Pancreas (tissue), 10 donors: ENCODE measurements at regions not wholly inside any gene's neighbourhood (a gene's known extent, or its start where the extent isn't known, plus 50 kb on each side); places are given as distances from the start of the nearest gene placed in this dataset.

Source experiments
- ATAC-seq, 4 donors: fragments of 200-7000 bp; cut with Tn5 transposase; one replicate each; pipeline versions ENCODE4 v1.8.0 to v1.9.1; 2020; ENCODE audit warnings: mild to moderate bottlenecking in 4 of 4, moderate library complexity in 4 of 4
- DNase-seq, 6 donors: peaks; one replicate each; pipeline ENCODE4 v3.0.0-alpha.2; 2020
- FAIRE-seq: peaks from 2 replicates; lab custom pipeline; 2012; peaks lifted over from hg19 to GRCh38; lab: Jason Lieb, UNC
- H3K27ac ChIP-seq, 4 donors: fragments of 200-600 bp; sonication (generic); 1 replicate in 3 of 4; 2 replicates in 1 of 4; pipeline versions ENCODE4 v1.5.0 to v1.8.0; 2020
- H3K27me3 ChIP-seq, 4 donors: fragments of 200-600 bp; one replicate each; pipeline ENCODE4 v1.8.0; 2021
- H3K36me3 ChIP-seq, 3 donors: fragments of 200-600 bp; sonication (generic) in 1 of 3; one replicate each; pipeline versions ENCODE4 v1.5.0 to v1.8.0; 2020 to 2021
- H3K4me1 ChIP-seq, 3 donors: fragments of 200-600 bp; one replicate each; pipeline ENCODE4 v1.8.0; 2021
- H3K4me3 ChIP-seq, 4 donors: fragments of 200-600 bp; sonication (generic) in 2 of 4; one replicate each; pipeline versions ENCODE4 v1.5.0 to v1.8.0; 2020 to 2021
- H3K9me3 ChIP-seq, 4 donors: fragments of 200-600 bp; one replicate each; pipeline ENCODE4 v1.8.0; 2021
- CTCF ChIP-seq, 4 donors: fragments of 200-600 bp; sonication (generic) in 3 of 4; IDR thresholded peaks; one replicate each; pipeline versions ENCODE4 v1.5.0 to v1.8.0; 2021; ENCODE audit warnings: antibody characterized with exemption in 4 of 4
- WGBS, 2 donors: extraction: QIAGEN DNeasy Blood & Tissue Kit; methylation state at CpG; one replicate each; pipeline ENCODE4 v1.1.7; 2013; 5-methylcytosine and 5-hydroxymethylcytosine counted together
- intact Hi-C, 3 donors: fragments of 100-400 bp; cut with DNase I; formaldehyde crosslinking; loops; one replicate each; pipeline versions ENCODE4 v1.11.1 to v1.14.2; 2022
- donor health status: healthy with polysubstance abuse.
- donor health status: DM: no; HTN: no; CAD: no; lungs with moderate emphysema.
- donor health status: DM: no; HTN: no; CAD: no.
- donor health status: control.
- donor health status: control.
- donor health status: Bipolar disorder and iron deficiency.
- donor health status: DM: yes; HTN: yes; CAD: no.
- donor health status: DM: no; HTN: no; CAD: no.
- donor health status: DM: no; HTN: no; CAD: no.
- donor health status: DM: yes; HTN: yes; CAD: no.

- Histone ChIP-seq H3K27me3 (no peaks in the 10 kb centered on the region), H3K4me3 (no peak overlapping the region), H3K27ac (no peak overlapping the region), H3K9me3 (no peaks in the 10 kb centered on the region), H3K36me3 (no peaks in the 10 kb centered on the region), H3K4me1 (no peaks in the 10 kb centered on the region)
- TF ChIP-seq CTCF (IDR thresholded peaks at IDR 0.05) = no peak
- ATAC-seq = no peak
- no peak for DNase-seq
- WGBS, 2 donors = 68 to 87% methylated on average over 2 of the region's 2 CpGs
- intact Hi-C loops = no loop called here
- FAIRE-seq = no peak
These were observed 1666.7 kb downstream of the EFNB2 start for GRCh38 chr13:104868806-104869205.

- no peak for TF ChIP-seq CTCF (IDR thresholded peaks at IDR 0.05)
- Histone ChIP-seq H3K9me3 (no peaks in the 10 kb centered on the region), H3K4me1 (no peaks in the 10 kb centered on the region), H3K4me3 (no peak overlapping the region), H3K36me3 (no peaks in the 10 kb centered on the region), H3K27ac (no peak overlapping the region), H3K27me3 (no peaks in the 10 kb centered on the region)
- intact Hi-C loops = no loop called here
- ATAC-seq (no peak), FAIRE-seq (no peak), DNase-seq (no peak)
- WGBS, 2 donors = 67 to 76% methylated on average over 1 of the region's 1 CpG
These were observed 1679.9 kb downstream of the EFNB2 start for GRCh38 chr13:104855581-104855980.

DNA sequence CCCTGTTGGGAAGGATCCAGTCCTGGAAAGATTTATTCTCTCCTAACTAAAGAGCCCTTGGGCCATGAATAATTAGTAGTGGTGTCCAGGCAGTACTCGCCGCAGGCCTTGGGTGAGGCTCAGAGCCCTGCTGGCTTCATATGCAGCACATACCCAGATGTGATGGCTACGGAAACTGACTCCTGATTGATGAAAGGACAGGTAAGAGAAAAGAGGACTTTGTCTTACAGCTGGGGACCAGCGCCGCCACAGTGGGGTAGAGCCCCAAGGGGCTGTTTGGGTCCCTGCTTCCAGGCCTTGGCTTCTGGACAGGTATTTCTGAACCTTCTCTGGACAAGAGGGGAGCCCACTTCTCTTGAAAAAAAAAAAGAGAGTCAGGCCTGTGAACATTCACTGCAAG, 1680.8 kb downstream of the EFNB2 start:
- 90 to 96% methylated on average over 5 of the region's 5 CpGs for WGBS, 2 donors
- Histone ChIP-seq H3K27me3 (no peaks in the 10 kb centered on the region), H3K36me3 (no peaks in the 10 kb centered on the region), H3K9me3 (no peaks in the 10 kb centered on the region), H3K27ac (no peak overlapping the region), H3K4me3 (no peak overlapping the region), H3K4me1 (no peaks in the 10 kb centered on the region)
- no peak for TF ChIP-seq CTCF (IDR thresholded peaks at IDR 0.05)
- FAIRE-seq (no peak), ATAC-seq (no peak), DNase-seq (no peak)
- intact Hi-C loops = no loop called here

DNA sequence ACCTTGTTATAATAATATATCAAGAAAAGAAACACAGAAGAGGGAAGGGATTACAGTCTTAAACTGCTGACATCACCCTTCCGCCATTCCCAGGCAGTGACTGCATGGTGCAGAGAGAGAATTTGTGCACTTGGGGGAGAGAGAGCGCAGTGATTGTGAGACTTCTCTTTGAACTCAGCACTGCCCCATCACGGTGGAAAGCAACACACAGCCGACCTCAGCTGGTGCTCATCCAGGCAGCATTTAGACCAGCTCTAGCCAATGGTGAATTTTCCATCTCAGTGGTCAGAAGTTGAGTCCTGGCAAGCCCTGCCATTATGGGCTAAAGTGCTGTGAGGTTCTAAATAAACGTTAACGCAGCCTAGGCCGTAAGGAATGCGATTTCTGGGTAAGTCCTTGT, 1681.5 kb downstream of the EFNB2 start:
- DNase-seq = no peak
- 72 to 81% methylated on average over 8 of the region's 8 CpGs for WGBS, 2 donors
- FAIRE-seq = no peak

GRCh38 chr13:104847922-104848321, 1687.5 kb downstream of the EFNB2 start:
- no peak for FAIRE-seq
- WGBS, 2 donors = 13 to 14% methylated on average over 3 of the region's 3 CpGs
- peak in 2 of 4 donors; percentile 63 to 64 for ATAC-seq
- Histone ChIP-seq H3K4me1 (no peaks in the 10 kb centered on the region), H3K4me3 (no peak overlapping the region), H3K27ac (peak overlapping the region in 1 of 4 donors; percentile 14), H3K36me3 (no peaks in the 10 kb centered on the region), H3K27me3 (no peaks in the 10 kb centered on the region), H3K9me3 (no peaks in the 10 kb centered on the region)
- TF ChIP-seq CTCF (IDR thresholded peaks at IDR 0.05) = no peak
- no peak for DNase-seq
- intact Hi-C loops = no loop called here

More for the DNA sequence above, 1681.5 kb downstream of the EFNB2 start:
- ATAC-seq = no peak
- H3K27ac ChIP-seq = no peak overlapping the region
- H3K36me3 ChIP-seq = no peaks in the 10 kb centered on the region
- H3K9me3 ChIP-seq = no peaks in the 10 kb centered on the region
- intact Hi-C loops = no loop called here
- no peak overlapping the region for H3K4me3 ChIP-seq
- TF ChIP-seq CTCF (IDR thresholded peaks at IDR 0.05) = no peak
- no peaks in the 10 kb centered on the region for H3K27me3 ChIP-seq
- H3K4me1 ChIP-seq = no peaks in the 10 kb centered on the region
